K562 (cell line): ENCODE measurements at regions not wholly inside any gene's neighbourhood (a gene's known extent, or its start where the extent isn't known, plus 50 kb on each side); places are given as distances from the start of the nearest gene placed in this dataset.
"Not testable (repeated sequence)": the region's sequence is repeated elsewhere in the genome, so short reads cannot be mapped to it uniquely, and the experiment has no call there.

Experiments
- OTX1 ChIP-seq: fragments of 450-650 bp; formaldehyde crosslinking; IDR thresholded peaks from 2 replicates; pipeline ENCODE4 v1.4.0; 2022; ENCODE audit warnings: mild to moderate bottlenecking
- POLR3G ChIP-seq: IDR thresholded peaks from 2 replicates; pipeline ENCODE4 v1.6.1; 2011; ENCODE audit not compliant: insufficient read length, insufficient replicate concordance; ENCODE audit errors: extremely low read depth
- TBP ChIP-seq: optimal IDR thresholded peaks from 2 replicates; pipeline ENCODE3; 2011; ENCODE audit warnings: low read depth, low read length, improper control_type of control experiment
- TCF7 ChIP-seq: sonication (generic); IDR thresholded peaks from 2 replicates; pipeline ENCODE4 v1.6.1; 2016; ENCODE audit warnings: antibody characterized with exemption, borderline replicate concordance
- ZKSCAN3 ChIP-seq: fragments of 250-450 bp; sonication (Bioruptor Pico); IDR thresholded peaks from 2 replicates; pipeline ENCODE4 v1.4.0; 2020
- TF ChIP-seq, protein P1 (sequence below), 2 experiments: fragments of 450-650 bp in 1 of 2; IDR thresholded peaks; 2 replicates each; pipeline ENCODE4 v1.6.1; 2011 to 2017; ENCODE audit warnings: low read depth in 2 of 2, antibody characterized with exemption in 1 of 2, borderline replicate concordance in 1 of 2, low read length in 1 of 2, mild to moderate bottlenecking in 1 of 2, mixed read lengths in 1 of 2; ENCODE audit not compliant: control insufficient read depth in 1 of 2
- TF ChIP-seq, protein P2 (sequence below), 3 experiments: IDR thresholded peaks in 2 of 3; conservative IDR thresholded peaks in 1 of 3; 2 replicates each; pipeline ENCODE4 v1.5.1; 2011 to 2012; ENCODE audit warnings: low read length in 3 of 3, mild to moderate bottlenecking in 3 of 3, control low read depth in 2 of 3, improper control_type of control experiment in 1 of 3, inconsistent platforms in 1 of 3, low read depth in 1 of 3, mixed read lengths in 1 of 3, moderate library complexity in 1 of 3; ENCODE audit not compliant: insufficient read depth in 2 of 3
- TF ChIP-seq, protein P3 (sequence below): fragments of 450-650 bp; formaldehyde crosslinking; IDR thresholded peaks from 2 replicates; pipeline ENCODE4 v1.4.0; 2022; ENCODE audit warnings: missing genetic modification characterization

DNA sequence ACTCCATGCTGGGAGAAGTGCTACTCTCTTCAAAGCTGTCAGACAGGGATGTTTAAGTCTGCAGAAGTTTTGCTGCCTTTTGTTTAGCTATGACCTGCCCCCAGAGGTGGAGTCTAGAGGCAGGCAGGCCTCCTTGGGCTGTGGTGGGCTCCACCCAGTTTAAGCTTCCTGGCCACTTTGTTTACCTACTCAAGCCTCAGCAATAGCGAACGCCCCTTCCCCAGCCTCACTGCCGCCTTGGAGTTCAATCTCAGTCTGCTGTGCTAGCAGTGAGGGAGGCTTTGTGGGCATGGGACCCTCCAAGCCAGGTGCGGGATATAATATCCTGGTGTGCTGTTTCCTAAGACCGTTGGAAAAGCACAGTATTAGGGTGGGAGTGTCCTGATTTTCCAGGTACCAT, 715.9 kb downstream of the IPMK start:
- TF ChIP-seq TCF7; POLR3G; TBP; ZKSCAN3; OTX1 (CRISPR knock-in tag): not testable (repeated sequence)
- TF ChIP-seq, protein P1, sequence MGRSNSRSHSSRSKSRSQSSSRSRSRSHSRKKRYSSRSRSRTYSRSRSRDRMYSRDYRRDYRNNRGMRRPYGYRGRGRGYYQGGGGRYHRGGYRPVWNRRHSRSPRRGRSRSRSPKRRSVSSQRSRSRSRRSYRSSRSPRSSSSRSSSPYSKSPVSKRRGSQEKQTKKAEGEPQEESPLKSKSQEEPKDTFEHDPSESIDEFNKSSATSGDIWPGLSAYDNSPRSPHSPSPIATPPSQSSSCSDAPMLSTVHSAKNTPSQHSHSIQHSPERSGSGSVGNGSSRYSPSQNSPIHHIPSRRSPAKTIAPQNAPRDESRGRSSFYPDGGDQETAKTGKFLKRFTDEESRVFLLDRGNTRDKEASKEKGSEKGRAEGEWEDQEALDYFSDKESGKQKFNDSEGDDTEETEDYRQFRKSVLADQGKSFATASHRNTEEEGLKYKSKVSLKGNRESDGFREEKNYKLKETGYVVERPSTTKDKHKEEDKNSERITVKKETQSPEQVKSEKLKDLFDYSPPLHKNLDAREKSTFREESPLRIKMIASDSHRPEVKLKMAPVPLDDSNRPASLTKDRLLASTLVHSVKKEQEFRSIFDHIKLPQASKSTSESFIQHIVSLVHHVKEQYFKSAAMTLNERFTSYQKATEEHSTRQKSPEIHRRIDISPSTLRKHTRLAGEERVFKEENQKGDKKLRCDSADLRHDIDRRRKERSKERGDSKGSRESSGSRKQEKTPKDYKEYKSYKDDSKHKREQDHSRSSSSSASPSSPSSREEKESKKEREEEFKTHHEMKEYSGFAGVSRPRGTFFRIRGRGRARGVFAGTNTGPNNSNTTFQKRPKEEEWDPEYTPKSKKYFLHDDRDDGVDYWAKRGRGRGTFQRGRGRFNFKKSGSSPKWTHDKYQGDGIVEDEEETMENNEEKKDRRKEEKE (IDR thresholded peaks at IDR 0.05; ENCODE audit: borderline replicate concordance in 1 of 2, control insufficient read depth in 1 of 2, low read depth in 2 of 2, low read length in 1 of 2), result not testable (repeated sequence)
- TF ChIP-seq, protein P2, sequence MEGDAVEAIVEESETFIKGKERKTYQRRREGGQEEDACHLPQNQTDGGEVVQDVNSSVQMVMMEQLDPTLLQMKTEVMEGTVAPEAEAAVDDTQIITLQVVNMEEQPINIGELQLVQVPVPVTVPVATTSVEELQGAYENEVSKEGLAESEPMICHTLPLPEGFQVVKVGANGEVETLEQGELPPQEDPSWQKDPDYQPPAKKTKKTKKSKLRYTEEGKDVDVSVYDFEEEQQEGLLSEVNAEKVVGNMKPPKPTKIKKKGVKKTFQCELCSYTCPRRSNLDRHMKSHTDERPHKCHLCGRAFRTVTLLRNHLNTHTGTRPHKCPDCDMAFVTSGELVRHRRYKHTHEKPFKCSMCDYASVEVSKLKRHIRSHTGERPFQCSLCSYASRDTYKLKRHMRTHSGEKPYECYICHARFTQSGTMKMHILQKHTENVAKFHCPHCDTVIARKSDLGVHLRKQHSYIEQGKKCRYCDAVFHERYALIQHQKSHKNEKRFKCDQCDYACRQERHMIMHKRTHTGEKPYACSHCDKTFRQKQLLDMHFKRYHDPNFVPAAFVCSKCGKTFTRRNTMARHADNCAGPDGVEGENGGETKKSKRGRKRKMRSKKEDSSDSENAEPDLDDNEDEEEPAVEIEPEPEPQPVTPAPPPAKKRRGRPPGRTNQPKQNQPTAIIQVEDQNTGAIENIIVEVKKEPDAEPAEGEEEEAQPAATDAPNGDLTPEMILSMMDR (IDR thresholded peaks at IDR 0.05 in 2 of 3, conservative IDR thresholded peaks at IDR 0.05 in 1 of 3; ENCODE audit: insufficient read depth in 2 of 3, low read depth in 1 of 3, low read length in 3 of 3), result not testable (repeated sequence)
- TF ChIP-seq, protein P3, sequence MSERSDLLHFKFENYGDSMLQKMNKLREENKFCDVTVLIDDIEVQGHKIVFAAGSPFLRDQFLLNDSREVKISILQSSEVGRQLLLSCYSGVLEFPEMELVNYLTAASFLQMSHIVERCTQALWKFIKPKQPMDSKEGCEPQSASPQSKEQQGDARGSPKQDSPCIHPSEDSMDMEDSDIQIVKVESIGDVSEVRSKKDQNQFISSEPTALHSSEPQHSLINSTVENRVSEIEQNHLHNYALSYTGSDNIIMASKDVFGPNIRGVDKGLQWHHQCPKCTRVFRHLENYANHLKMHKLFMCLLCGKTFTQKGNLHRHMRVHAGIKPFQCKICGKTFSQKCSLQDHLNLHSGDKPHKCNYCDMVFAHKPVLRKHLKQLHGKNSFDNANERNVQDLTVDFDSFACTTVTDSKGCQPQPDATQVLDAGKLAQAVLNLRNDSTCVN, result not testable (repeated sequence)
